ENCODE measurements at regions not wholly inside any gene's neighbourhood (a gene's known extent, or its start where the extent isn't known, plus 50 kb on each side); places are given as distances from the start of the nearest gene placed in this dataset.
"Not testable (repeated sequence)": the region's sequence is repeated elsewhere in the genome, so short reads cannot be mapped to it uniquely, and the experiment has no call there.

DNA sequence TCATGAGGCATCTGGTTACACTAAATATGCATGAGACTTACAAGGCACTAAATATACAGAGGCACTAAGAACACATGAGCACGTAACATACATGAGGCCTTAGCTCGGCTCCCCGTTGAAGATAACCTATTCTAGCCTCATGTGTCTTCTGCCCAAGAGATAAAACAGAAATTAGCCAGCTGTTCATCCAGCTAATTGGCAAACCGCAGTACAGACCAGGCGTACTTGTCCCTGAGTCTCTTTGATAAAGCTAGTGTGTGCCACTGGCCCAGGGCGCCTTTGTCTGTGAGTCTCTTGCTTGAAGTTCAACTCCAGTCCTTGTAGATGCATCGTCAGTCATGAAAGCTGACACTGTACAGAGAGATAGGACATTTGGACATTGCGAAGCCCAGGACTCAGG is 121.9 kb upstream of the SPATA12 start:
- no peaks in the 10 kb centered on the region for H3K27me3 ChIP-seq (ENCODE audit: control insufficient read depth, insufficient read depth, low read length)
- 0 out of 2 replicates have a peak, but pooled peaks cover 7% of the 10 kb centered on the region for H3K9me3 ChIP-seq (ENCODE audit: control insufficient read depth, insufficient read depth, low read depth, low read length)
- H3K4me1 ChIP-seq (ENCODE audit: control insufficient read depth, insufficient read depth, low read length), result no peaks in the 10 kb centered on the region
- H3K27ac ChIP-seq (ENCODE audit: low read depth, low read length), result no peak overlapping the region
- no peak overlapping the region for H3K4me3 ChIP-seq (ENCODE audit: low read depth, low read length)
- no peak overlapping the region for H3K9ac ChIP-seq (ENCODE audit: low read length)
- no peaks in the 10 kb centered on the region for H3K36me3 ChIP-seq (ENCODE audit: control insufficient read depth, insufficient read depth, low read length)

DNA sequence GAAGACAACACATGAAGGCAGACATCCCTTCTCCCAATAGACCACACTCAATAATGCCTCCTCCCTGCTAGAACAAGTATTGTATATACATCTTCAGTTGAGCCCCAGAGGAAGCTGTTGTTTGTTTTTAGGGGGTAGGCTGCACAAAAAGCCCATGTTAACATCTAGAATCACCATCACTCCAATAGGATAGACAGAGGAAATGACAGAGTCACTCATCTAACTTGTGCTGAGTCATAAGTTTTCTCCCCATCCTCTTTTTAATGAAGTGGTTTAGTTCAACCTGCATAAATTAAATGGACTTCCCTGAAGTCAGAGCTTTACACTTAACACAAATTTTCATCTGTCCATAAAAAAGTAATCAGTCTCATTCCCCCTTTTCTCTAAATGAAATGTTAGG is 122.9 kb upstream of the SPATA12 start:
- Histone ChIP-seq H3K27me3 (ENCODE audit: control insufficient read depth, insufficient read depth, low read length) (no peaks in the 10 kb centered on the region), H3K36me3 (ENCODE audit: control insufficient read depth, insufficient read depth, low read length) (no peaks in the 10 kb centered on the region), H3K27ac (ENCODE audit: low read depth, low read length) (no peak overlapping the region), H3K9me3 (ENCODE audit: control insufficient read depth, insufficient read depth, low read depth, low read length) (0 out of 2 replicates have a peak, but pooled peaks cover 7% of the 10 kb centered on the region), H3K4me1 (ENCODE audit: control insufficient read depth, insufficient read depth, low read length) (no peaks in the 10 kb centered on the region), H3K4me3 (ENCODE audit: low read depth, low read length) (no peak overlapping the region), H3K9ac (ENCODE audit: low read length) (no peak overlapping the region)

DNA sequence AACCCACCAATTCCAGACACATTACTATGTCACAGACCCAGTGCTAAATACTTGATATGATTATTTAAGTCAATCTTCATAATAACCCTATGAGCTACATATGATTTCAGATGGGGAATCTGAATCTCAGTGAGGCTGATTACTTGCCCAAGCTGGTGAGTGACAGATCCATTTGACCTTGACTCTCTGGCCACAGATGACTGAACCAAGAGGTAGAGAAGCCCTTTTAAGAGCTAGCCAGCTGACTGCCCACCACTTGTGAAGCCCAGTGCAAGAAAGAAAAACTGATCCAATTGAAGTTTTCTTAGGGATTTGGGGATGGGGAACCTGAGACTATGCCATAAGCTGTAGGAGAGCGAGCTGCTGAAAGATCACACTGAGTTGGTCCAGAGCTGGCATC is 124.7 kb upstream of the SPATA12 start:
- Histone ChIP-seq H3K36me3 (ENCODE audit: control insufficient read depth, insufficient read depth, low read length) (no peaks in the 10 kb centered on the region), H3K4me3 (ENCODE audit: low read depth, low read length) (no peak overlapping the region), H3K9me3 (ENCODE audit: control insufficient read depth, insufficient read depth, low read depth, low read length) (0 out of 2 replicates have a peak, but pooled peaks cover 7% of the 10 kb centered on the region), H3K27ac (ENCODE audit: low read depth, low read length) (no peak overlapping the region), H3K4me1 (ENCODE audit: control insufficient read depth, insufficient read depth, low read length) (no peaks in the 10 kb centered on the region), H3K27me3 (ENCODE audit: control insufficient read depth, insufficient read depth, low read length) (no peaks in the 10 kb centered on the region), H3K9ac (ENCODE audit: low read length) (no peak overlapping the region)

DNA sequence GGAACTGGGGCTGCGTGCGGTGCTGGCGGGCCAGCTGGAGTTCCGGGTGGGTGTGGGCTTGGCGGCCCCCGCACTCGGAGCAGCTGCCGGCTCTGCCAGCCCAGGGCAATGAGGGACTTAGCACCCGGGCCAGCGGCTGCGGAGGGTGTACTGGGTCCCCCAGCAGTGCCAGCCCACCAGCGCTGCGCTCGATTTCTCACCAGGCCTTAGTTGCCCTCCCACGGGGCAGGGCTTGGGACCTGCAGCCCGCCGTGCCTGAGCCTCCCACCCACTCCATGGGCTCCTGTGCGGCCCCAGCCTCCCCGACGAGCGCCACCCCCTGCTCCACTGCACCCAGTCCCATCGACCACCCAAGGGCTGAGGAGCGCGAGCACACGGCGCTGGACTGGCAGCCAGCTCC is 126.0 kb upstream of the SPATA12 start:
- not testable (repeated sequence) for H3K9ac ChIP-seq (ENCODE audit: low read length); H3K4me1 ChIP-seq (ENCODE audit: control insufficient read depth, insufficient read depth, low read length)

DNA sequence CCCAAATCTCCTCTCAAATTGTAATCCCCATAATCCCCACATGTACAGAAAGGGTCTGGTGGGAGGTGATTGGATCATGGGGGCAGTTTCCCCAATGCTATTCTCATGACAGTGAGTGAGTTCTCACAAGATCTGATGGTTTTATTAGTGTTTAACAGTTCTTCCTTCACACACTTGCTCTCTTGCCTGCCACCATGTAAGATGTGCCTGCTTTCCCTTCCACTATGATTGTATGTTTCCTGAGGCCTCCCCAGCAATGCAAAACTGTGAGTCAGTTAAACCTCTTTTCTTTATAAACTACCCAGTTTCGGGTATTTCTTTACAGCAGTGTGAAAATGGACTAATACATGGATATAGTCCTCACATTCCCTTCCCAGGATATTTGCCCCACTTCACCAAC is 126.7 kb upstream of the SPATA12 start:
- Histone ChIP-seq H3K9ac (ENCODE audit: low read length) (no peak overlapping the region), H3K4me3 (ENCODE audit: low read depth, low read length) (no peak overlapping the region), H3K27me3 (ENCODE audit: control insufficient read depth, insufficient read depth, low read length) (no peaks in the 10 kb centered on the region), H3K4me1 (ENCODE audit: control insufficient read depth, insufficient read depth, low read length) (peaks cover 1% of the 10 kb centered on the region), H3K36me3 (ENCODE audit: control insufficient read depth, insufficient read depth, low read length) (no peaks in the 10 kb centered on the region), H3K27ac (ENCODE audit: low read depth, low read length) (no peak overlapping the region), H3K9me3 (ENCODE audit: control insufficient read depth, insufficient read depth, low read depth, low read length) (0 out of 2 replicates have a peak, but pooled peaks cover 7% of the 10 kb centered on the region)

More for the DNA sequence above, 126.0 kb upstream of the SPATA12 start:
- not testable (repeated sequence) for H3K27me3 ChIP-seq (ENCODE audit: control insufficient read depth, insufficient read depth, low read length); H3K36me3 ChIP-seq (ENCODE audit: control insufficient read depth, insufficient read depth, low read length); H3K27ac ChIP-seq (ENCODE audit: low read depth, low read length); H3K9me3 ChIP-seq (ENCODE audit: control insufficient read depth, insufficient read depth, low read depth, low read length); H3K4me3 ChIP-seq (ENCODE audit: low read depth, low read length)

DNA sequence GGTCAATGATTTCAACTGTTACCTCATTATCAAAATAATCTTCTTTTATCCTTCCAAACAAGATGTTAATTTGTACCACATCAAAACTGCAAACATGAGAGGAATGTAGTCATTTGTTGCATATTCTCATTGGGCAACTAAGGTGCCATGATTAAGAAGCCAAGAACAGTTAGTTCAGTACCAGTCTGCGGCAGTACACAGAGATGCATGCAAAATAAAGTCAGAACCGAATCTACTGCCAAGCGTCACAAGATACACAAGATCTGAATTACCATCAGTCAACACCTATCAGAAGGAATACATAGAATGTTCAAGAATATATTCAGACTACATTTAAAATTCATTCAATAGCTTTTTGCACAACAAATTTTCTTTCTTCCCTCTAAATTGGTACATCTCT is 127.6 kb upstream of the SPATA12 start:
- Histone ChIP-seq H3K4me1 (ENCODE audit: control insufficient read depth, insufficient read depth, low read length) (peaks cover 11% of the 10 kb centered on the region), H3K27ac (ENCODE audit: low read depth, low read length) (no peak overlapping the region)

DNA sequence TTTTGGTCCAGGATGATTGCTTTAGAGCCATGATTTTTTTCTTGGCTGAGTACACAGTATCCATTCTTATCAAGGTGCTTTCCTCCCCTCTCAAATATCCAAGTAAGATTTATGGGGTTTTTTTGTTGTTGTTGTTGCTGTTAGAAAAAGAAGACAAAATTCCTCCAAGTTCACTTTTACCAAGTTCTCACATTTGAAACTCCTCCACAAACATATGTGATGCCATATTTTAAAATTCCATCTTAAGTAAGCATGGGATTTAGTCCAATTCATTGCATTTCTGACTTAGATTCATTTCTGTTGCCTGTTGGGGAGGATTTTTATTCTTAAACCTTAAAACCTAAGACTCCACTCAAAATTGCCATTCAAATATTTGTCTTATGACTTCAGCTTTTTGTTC is 128.6 kb upstream of the SPATA12 start:
- H3K27ac ChIP-seq (ENCODE audit: low read depth, low read length), result no peak overlapping the region
- no peak overlapping the region for H3K4me3 ChIP-seq (ENCODE audit: low read depth, low read length)
- peaks cover 12% of the 10 kb centered on the region for H3K4me1 ChIP-seq (ENCODE audit: control insufficient read depth, insufficient read depth, low read length)
- 0 out of 2 replicates have a peak, but pooled peaks cover 7% of the 10 kb centered on the region for H3K9me3 ChIP-seq (ENCODE audit: control insufficient read depth, insufficient read depth, low read depth, low read length)
- no peaks in the 10 kb centered on the region for H3K36me3 ChIP-seq (ENCODE audit: control insufficient read depth, insufficient read depth, low read length)
- H3K27me3 ChIP-seq (ENCODE audit: control insufficient read depth, insufficient read depth, low read length), result no peaks in the 10 kb centered on the region
- no peak overlapping the region for H3K9ac ChIP-seq (ENCODE audit: low read length)

More for the DNA sequence above, 127.6 kb upstream of the SPATA12 start:
- 0 out of 2 replicates have a peak, but pooled peaks cover 7% of the 10 kb centered on the region for H3K9me3 ChIP-seq (ENCODE audit: control insufficient read depth, insufficient read depth, low read depth, low read length)
- H3K4me3 ChIP-seq (ENCODE audit: low read depth, low read length), result no peak overlapping the region
- no peak overlapping the region for H3K9ac ChIP-seq (ENCODE audit: low read length)
- H3K36me3 ChIP-seq (ENCODE audit: control insufficient read depth, insufficient read depth, low read length), result no peaks in the 10 kb centered on the region
- H3K27me3 ChIP-seq (ENCODE audit: control insufficient read depth, insufficient read depth, low read length), result no peaks in the 10 kb centered on the region

DNA sequence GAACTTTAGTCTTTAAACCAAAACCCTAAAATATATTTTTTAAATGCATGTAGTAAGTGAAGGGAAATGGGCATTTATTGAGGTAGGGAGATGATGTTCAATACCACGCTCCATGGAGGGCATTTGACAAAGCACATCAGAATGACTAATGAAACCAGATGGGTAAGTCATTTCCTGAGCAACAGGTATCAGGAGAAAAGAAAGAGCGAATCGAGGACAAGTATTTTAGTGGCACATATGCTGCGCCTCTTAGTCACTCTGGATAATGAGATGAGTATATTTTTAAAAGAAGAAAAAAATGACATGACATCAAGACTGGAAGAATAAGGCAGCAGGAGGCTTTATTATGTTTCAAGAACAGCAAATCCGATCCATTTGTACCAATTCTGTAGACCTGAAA is 129.0 kb upstream of the ARHGEF3 start:
- Histone ChIP-seq H3K9ac (ENCODE audit: low read length) (no peak overlapping the region), H3K4me3 (ENCODE audit: low read depth, low read length) (no peak overlapping the region), H3K36me3 (ENCODE audit: control insufficient read depth, insufficient read depth, low read length) (no peaks in the 10 kb centered on the region), H3K27ac (ENCODE audit: low read depth, low read length) (no peak overlapping the region), H3K4me1 (ENCODE audit: control insufficient read depth, insufficient read depth, low read length) (peaks cover 12% of the 10 kb centered on the region), H3K9me3 (ENCODE audit: control insufficient read depth, insufficient read depth, low read depth, low read length) (0 out of 2 replicates have a peak, but pooled peaks cover 7% of the 10 kb centered on the region), H3K27me3 (ENCODE audit: control insufficient read depth, insufficient read depth, low read length) (no peaks in the 10 kb centered on the region)

DNA sequence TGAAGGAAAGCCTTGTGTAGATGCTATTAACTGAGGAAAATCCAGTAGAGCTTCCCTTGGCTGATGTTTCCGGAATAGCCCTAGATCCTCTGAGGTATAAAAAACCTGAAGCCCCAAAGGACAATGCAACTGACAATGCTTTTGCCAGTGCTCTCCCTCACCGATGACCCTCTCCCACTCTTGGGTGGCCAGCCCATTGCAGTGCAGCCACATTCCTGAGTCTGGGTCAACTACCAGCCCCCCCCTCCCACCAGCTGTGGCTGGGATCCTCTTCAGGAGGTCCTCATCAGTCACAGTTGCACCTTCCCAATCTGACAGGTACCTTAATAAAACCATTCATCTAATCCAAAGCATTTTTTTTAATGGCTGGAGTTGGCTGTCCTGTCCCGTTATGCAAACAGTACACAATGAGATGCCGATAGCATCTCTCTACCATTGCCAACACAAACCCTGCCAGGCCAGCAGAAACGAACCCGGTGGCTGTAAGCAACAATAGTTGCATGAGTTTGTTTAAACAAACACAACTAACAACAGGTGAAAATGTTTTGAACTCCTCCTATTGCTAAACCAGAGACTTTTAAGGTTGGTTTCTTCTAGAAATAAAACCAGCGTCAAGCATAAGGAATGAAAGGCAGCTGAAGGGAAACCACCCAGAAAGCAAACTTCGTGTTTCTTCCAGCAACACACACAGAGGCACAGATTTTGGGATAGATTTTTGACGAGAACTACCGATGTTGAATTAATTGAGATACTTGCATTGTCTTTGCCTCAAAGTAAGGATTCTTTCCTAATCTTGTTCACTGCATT is 128.3 kb upstream of the ARHGEF3 start:
- Histone ChIP-seq H3K9ac (ENCODE audit: low read length) (no peak overlapping the region), H3K9me3 (ENCODE audit: control insufficient read depth, insufficient read depth, low read depth, low read length) (0 out of 2 replicates have a peak, but pooled peaks cover 7% of the 10 kb centered on the region), H3K36me3 (ENCODE audit: control insufficient read depth, insufficient read depth, low read length) (no peaks in the 10 kb centered on the region), H3K4me3 (ENCODE audit: low read depth, low read length) (no peak overlapping the region), H3K4me1 (ENCODE audit: control insufficient read depth, insufficient read depth, low read length) (peaks cover 12% of the 10 kb centered on the region), H3K27me3 (ENCODE audit: control insufficient read depth, insufficient read depth, low read length) (no peaks in the 10 kb centered on the region), H3K27ac (ENCODE audit: low read depth, low read length) (no peak overlapping the region)

DNA sequence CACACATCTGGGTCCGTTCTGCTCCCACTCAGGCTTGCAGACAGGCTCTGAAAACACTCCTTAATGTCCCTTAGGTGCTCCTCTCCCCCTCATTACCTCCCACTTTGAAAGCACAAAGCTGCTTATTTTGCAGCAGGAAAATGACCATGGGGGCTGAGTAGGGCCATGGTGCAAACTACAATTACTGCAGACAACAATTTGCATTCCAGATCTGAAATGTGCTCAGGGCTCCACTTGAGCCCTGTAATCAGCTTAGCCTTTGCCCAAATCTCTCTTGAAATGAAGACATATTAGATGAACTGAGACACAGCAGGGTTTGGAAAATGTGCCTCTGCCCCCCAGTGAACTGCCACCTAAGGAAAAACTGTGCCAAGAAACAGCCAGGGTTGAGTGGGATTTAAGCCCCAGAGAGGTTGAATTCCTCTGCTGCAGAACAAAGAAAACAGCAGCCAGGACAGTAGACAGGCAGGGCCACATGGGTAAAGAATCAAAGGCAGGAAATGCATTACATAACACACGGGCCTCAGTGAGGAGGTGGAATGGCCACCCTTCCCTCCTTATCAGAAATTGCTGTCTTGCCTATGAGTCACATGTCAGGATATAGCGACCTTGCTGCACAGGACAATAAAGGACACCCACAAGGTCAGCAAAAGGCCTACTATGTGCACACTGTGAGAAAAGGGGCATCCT is 126.8 kb upstream of the ARHGEF3 start:
- Histone ChIP-seq H3K27me3 (ENCODE audit: control insufficient read depth, insufficient read depth, low read length) (no peaks in the 10 kb centered on the region), H3K27ac (ENCODE audit: low read depth, low read length) (no peak overlapping the region), H3K4me3 (ENCODE audit: low read depth, low read length) (no peak overlapping the region), H3K36me3 (ENCODE audit: control insufficient read depth, insufficient read depth, low read length) (no peaks in the 10 kb centered on the region), H3K9ac (ENCODE audit: low read length) (no peak overlapping the region), H3K4me1 (ENCODE audit: control insufficient read depth, insufficient read depth, low read length) (peaks cover 17% of the 10 kb centered on the region), H3K9me3 (ENCODE audit: control insufficient read depth, insufficient read depth, low read depth, low read length) (no peaks in the 10 kb centered on the region)

DNA sequence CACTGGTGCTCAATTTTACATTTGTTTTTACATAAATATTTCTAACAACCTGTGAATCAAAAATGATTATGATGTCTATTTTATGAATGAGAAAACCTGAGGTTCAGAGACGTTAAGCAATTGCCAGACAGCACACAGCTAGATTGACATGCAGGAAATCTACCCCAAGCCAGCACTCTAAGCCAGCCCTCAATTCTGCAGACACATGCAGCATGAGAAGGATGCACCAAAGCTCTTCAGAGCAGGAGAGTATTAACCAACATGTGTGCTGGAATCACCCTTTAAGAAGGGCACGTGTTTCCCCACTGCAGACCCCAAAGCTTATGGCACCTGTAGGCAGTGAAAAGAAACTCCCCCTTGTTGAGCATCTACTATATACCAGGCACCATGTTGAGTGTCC is 126.1 kb upstream of the ARHGEF3 start:
- Histone ChIP-seq H3K36me3 (ENCODE audit: control insufficient read depth, insufficient read depth, low read length) (no peaks in the 10 kb centered on the region), H3K9ac (ENCODE audit: low read length) (no peak overlapping the region), H3K4me1 (ENCODE audit: control insufficient read depth, insufficient read depth, low read length) (peaks cover 19% of the 10 kb centered on the region), H3K9me3 (ENCODE audit: control insufficient read depth, insufficient read depth, low read depth, low read length) (no peaks in the 10 kb centered on the region), H3K4me3 (ENCODE audit: low read depth, low read length) (no peak overlapping the region), H3K27ac (ENCODE audit: low read depth, low read length) (no peak overlapping the region), H3K27me3 (ENCODE audit: control insufficient read depth, insufficient read depth, low read length) (no peaks in the 10 kb centered on the region)
